Activated naive CD8-positive, alpha-beta T cell treated with anti-CD3 and anti-CD28 coated beads, Interleukin-2, amount 10 ng/mL, durations not matched to agents 7 days and 5 days (primary cell): ENCODE measurements at regions not wholly inside any gene's neighbourhood (a gene's known extent, or its start where the extent isn't known, plus 50 kb on each side); places are given as distances from the start of the nearest gene placed in this dataset.

ENCODE experiments used
- ATAC-seq: fragments of 150-1000 bp; cut with Tn5 transposase; one replicate; pipeline ENCODE4 v1.10.0; 2021; ENCODE audit warnings: low read depth, moderate library complexity
- POLR2A ChIA-PET: fragments of 350-600 bp; sonication (Branson Sonifier 250); formaldehyde crosslinking; loops from one replicate; lab custom pipeline; 2021; ENCODE audit warnings: antibody characterized with exemption; lab: Charles Lee
- DNase-seq: peaks from one replicate; pipeline ENCODE4 v3.0.0; 2021
- H3K27ac Mint-ChIP-seq: one replicate; pipeline ENCODE4 v1.8.0; 2022; ENCODE audit warnings: mild to moderate bottlenecking, mixed read lengths
- H3K27me3 Mint-ChIP-seq: one replicate; pipeline ENCODE4 v1.8.0; 2022; ENCODE audit warnings: mild to moderate bottlenecking, moderate library complexity, mixed read lengths
- H3K36me3 Mint-ChIP-seq: one replicate; pipeline ENCODE4 v1.8.0; 2021; ENCODE audit warnings: mild to moderate bottlenecking, mixed read lengths
- H3K4me1 Mint-ChIP-seq: one replicate; pipeline ENCODE4 v1.8.0; 2021; ENCODE audit warnings: mixed read lengths
- H3K4me3 Mint-ChIP-seq: one replicate; pipeline ENCODE4 v1.8.0; 2022; ENCODE audit warnings: mild to moderate bottlenecking, moderate library complexity, mixed read lengths
- H3K9me3 Mint-ChIP-seq: one replicate; pipeline ENCODE4 v1.8.0; 2021; ENCODE audit warnings: mixed read lengths

DNA sequence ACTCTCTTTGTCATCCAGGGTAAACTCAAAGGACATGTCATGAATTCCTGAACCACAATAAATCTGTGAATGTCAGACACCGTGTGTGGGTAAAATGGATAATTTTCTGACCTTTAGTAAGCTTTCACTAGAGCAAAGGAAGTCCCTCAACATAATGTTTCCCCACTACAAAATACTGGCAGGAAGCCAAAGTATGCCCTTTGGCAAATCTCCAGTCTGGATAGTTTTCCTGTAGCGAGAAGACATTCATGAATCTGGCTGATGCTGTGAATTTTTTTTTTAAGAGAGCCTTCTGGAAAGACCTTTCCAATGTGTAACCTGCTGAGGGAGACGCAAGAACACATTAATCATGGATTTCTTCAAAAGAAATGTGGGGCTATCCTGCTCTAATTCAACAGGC lies 389.6 kb upstream of the DDHD1 start:
- DNase-seq, result no peak
- H3K9me3 Mint-ChIP-seq, result no peaks in the 10 kb centered on the region
- H3K4me3 Mint-ChIP-seq, result no peak overlapping the region
- no peaks in the 10 kb centered on the region for H3K4me1 Mint-ChIP-seq
- H3K27ac Mint-ChIP-seq, result no peak overlapping the region
- POLR2A ChIA-PET, result no interaction called here
- no peak for ATAC-seq
- H3K36me3 Mint-ChIP-seq, result no peaks in the 10 kb centered on the region
- peaks cover 10% of the 10 kb centered on the region for H3K27me3 Mint-ChIP-seq

- Mint-ChIP-seq H3K27me3 (peaks cover 10% of the 10 kb centered on the region), H3K4me1 (no peaks in the 10 kb centered on the region), H3K9me3 (no peaks in the 10 kb centered on the region), H3K4me3 (no peak overlapping the region), H3K27ac (no peak overlapping the region), H3K36me3 (no peaks in the 10 kb centered on the region)
- POLR2A ChIA-PET, result no interaction called here
- ATAC-seq (no peak), DNase-seq (no peak)
Observed at GRCh38 chr14:53541411-53541810, 388.3 kb upstream of the DDHD1 start.

- DNase-seq (peak; percentile 57), ATAC-seq (no peak)
- Mint-ChIP-seq H3K4me1 (no peaks in the 10 kb centered on the region), H3K27ac (no peak overlapping the region), H3K9me3 (no peaks in the 10 kb centered on the region), H3K4me3 (no peak overlapping the region), H3K27me3 (peaks cover 6% of the 10 kb centered on the region), H3K36me3 (no peaks in the 10 kb centered on the region)
- POLR2A ChIA-PET, result no interaction called here
Observed at GRCh38 chr14:53539489-53540126, 386.5 kb upstream of the DDHD1 start.

DNA sequence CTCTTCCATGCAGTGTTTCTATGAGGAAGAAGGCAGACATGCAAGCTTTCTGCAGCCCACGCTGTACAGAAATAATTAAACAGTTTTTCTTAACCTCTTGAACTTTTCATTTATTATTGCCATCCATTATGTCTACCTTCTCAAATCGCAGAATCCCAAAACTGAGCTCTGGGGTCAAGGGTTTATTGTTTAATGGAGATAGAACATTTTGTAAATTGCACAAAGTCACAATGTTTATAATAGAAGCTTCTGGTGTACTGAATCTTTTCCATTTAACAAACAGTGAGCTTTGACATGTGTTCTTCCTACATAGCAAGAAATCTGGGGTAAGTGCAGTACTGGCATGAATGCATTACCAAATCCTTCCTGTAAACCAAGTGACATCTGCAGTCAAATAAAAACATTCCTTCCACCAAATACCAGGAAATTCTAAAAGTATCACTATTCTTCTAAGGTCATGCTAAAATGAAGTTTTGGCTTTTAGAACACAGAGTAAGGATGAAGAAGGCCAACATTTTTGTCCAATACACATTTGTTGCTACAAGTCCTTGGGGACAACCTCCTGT lies 385.3 kb upstream of the DDHD1 start:
- Mint-ChIP-seq H3K9me3 (no peaks in the 10 kb centered on the region), H3K4me1 (no peaks in the 10 kb centered on the region), H3K27ac (no peak overlapping the region), H3K36me3 (no peaks in the 10 kb centered on the region), H3K27me3 (peaks cover 6% of the 10 kb centered on the region), H3K4me3 (no peak overlapping the region)
- ATAC-seq (no peak), DNase-seq (no peak)
- POLR2A ChIA-PET, result no interaction called here

- Mint-ChIP-seq H3K27ac (no peak overlapping the region), H3K27me3 (peaks cover 5% of the 10 kb centered on the region), H3K4me1 (no peaks in the 10 kb centered on the region), H3K4me3 (no peak overlapping the region), H3K9me3 (no peaks in the 10 kb centered on the region), H3K36me3 (no peaks in the 10 kb centered on the region)
- ATAC-seq (no peak), DNase-seq (no peak)
- POLR2A ChIA-PET, result no interaction called here
Observed at GRCh38 chr14:53537422-53538315, 384.5 kb upstream of the DDHD1 start.

DNA sequence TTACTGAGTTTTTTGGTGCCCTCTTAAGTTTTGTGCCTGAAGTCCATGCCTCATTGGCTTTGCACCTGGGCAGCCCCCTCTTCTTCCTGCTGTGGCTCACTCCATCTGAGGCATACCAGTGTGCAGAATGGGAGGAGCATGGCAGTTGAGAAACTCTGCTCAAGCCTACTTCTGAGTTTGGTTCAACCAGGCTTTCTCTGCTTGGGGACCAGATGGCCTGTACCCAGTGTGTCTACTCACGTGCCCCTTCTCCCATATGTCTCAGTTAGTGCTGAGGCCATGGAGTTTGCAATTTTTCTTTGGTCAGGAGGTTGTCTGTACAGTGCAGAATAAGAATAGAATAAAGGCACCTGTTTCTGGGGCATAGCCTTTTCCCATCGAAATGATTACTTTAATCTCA lies 383.3 kb upstream of the DDHD1 start:
- ATAC-seq (no peak), DNase-seq (no peak)
- Mint-ChIP-seq H3K27me3 (peaks cover 5% of the 10 kb centered on the region), H3K27ac (no peak overlapping the region), H3K4me1 (no peaks in the 10 kb centered on the region), H3K4me3 (no peak overlapping the region), H3K9me3 (no peaks in the 10 kb centered on the region), H3K36me3 (no peaks in the 10 kb centered on the region)
- POLR2A ChIA-PET, result no interaction called here

DNA sequence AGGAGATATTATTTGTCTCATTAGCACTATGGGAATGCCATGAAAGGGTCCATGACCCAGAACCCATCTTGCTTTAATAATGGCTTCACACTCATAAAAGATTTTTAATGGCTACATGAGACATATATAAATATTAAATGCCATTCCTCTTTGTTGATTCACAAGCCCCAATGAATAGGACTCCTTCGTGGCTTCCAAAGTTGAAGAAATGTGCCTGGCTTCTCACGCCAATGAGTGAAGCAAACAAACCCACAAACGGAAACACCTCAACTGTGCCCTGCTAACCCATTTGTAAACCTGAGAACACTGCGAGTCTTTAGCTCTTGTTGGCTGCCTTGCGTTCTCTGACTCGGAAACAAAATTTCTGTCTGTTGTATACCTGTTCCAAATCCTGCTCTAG lies 381.7 kb upstream of the DDHD1 start:
- H3K4me1 Mint-ChIP-seq, result no peaks in the 10 kb centered on the region
- POLR2A ChIA-PET, result no interaction called here
- no peak overlapping the region for H3K27ac Mint-ChIP-seq
- peaks cover 2% of the 10 kb centered on the region for H3K27me3 Mint-ChIP-seq
- ATAC-seq, result no peak
- no peak for DNase-seq
- no peaks in the 10 kb centered on the region for H3K36me3 Mint-ChIP-seq
- no peaks in the 10 kb centered on the region for H3K9me3 Mint-ChIP-seq
- H3K4me3 Mint-ChIP-seq, result no peak overlapping the region

- ATAC-seq, result no peak
- Mint-ChIP-seq H3K4me3 (no peak overlapping the region), H3K27ac (no peak overlapping the region), H3K36me3 (no peaks in the 10 kb centered on the region), H3K9me3 (no peaks in the 10 kb centered on the region), H3K27me3 (no peaks in the 10 kb centered on the region), H3K4me1 (no peaks in the 10 kb centered on the region)
- DNase-seq, result no peak
- POLR2A ChIA-PET, result no interaction called here
Observed at GRCh38 chr14:53533384-53533970, 380.4 kb upstream of the DDHD1 start.

- no peaks in the 10 kb centered on the region for H3K27me3 Mint-ChIP-seq
- H3K4me1 Mint-ChIP-seq, result no peaks in the 10 kb centered on the region
- H3K4me3 Mint-ChIP-seq, result no peak overlapping the region
- no peak overlapping the region for H3K27ac Mint-ChIP-seq
- POLR2A ChIA-PET, result no interaction called here
- H3K9me3 Mint-ChIP-seq, result no peaks in the 10 kb centered on the region
- no peaks in the 10 kb centered on the region for H3K36me3 Mint-ChIP-seq
- DNase-seq (no peak), ATAC-seq (no peak)
Observed at GRCh38 chr14:53532853-53533252, 379.7 kb upstream of the DDHD1 start.

DNA sequence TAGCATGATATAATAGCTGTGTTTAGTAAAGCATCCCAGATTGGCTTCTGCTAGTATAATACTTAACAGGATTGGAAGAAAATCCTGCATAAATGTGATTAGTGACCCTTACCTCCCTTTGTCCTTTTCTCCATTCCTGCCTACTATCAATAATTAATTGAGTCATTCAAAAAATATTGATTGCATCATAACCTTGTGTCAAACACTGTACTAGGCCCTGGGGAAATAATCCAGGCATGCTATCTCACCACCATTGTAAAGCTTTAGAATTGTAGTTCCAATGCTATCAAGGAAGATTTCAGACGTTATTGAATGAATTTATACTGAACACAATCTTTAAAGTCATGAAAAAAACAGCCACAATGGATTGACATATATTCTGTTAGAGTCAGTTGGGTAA lies 378.6 kb upstream of the DDHD1 start:
- POLR2A ChIA-PET, result no interaction called here
- no peaks in the 10 kb centered on the region for H3K27me3 Mint-ChIP-seq
- no peak for ATAC-seq
- H3K4me3 Mint-ChIP-seq, result no peak overlapping the region
- DNase-seq, result no peak
- H3K9me3 Mint-ChIP-seq, result no peaks in the 10 kb centered on the region
- H3K4me1 Mint-ChIP-seq, result no peaks in the 10 kb centered on the region
- no peaks in the 10 kb centered on the region for H3K36me3 Mint-ChIP-seq
- no peak overlapping the region for H3K27ac Mint-ChIP-seq

DNA sequence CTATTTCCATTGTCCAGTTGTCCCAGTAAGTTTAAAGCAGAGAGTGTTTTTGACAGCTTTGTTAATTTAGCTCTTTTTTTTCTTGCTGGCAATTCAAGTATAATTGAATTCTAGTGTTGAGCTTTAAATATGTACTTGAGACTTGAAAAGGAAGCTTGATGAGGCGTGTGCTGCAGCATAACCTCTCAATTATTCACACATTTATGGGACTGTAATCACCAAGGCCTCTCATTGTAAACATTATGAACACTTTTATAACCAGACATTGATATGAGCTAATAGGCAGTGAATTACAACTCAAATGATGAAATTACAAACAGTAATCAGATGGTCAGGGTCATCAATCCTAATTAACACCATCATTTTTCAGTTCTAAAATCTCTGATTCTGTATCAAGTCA lies 378.0 kb upstream of the DDHD1 start:
- POLR2A ChIA-PET, result no interaction called here
- no peaks in the 10 kb centered on the region for H3K4me1 Mint-ChIP-seq
- DNase-seq (no peak), ATAC-seq (no peak)
- H3K36me3 Mint-ChIP-seq, result no peaks in the 10 kb centered on the region
- H3K27me3 Mint-ChIP-seq, result no peaks in the 10 kb centered on the region
- H3K27ac Mint-ChIP-seq, result no peak overlapping the region
- H3K9me3 Mint-ChIP-seq, result no peaks in the 10 kb centered on the region
- H3K4me3 Mint-ChIP-seq, result no peak overlapping the region

GRCh38 chr14:53529519-53529918 lies 376.4 kb upstream of the DDHD1 start:
- Mint-ChIP-seq H3K27me3 (no peaks in the 10 kb centered on the region), H3K4me1 (no peaks in the 10 kb centered on the region), H3K36me3 (no peaks in the 10 kb centered on the region), H3K4me3 (no peak overlapping the region), H3K9me3 (no peaks in the 10 kb centered on the region), H3K27ac (no peak overlapping the region)
- POLR2A ChIA-PET, result no interaction called here
- ATAC-seq (no peak), DNase-seq (no peak)

GRCh38 chr14:53528185-53528671 lies 375.1 kb upstream of the DDHD1 start:
- no peak overlapping the region for H3K27ac Mint-ChIP-seq

More at GRCh38 chr14:53528185-53528671, 375.1 kb upstream of the DDHD1 start:
- ATAC-seq (no peak), DNase-seq (no peak)
- POLR2A ChIA-PET, result no interaction called here
- Mint-ChIP-seq H3K4me3 (no peak overlapping the region), H3K4me1 (no peaks in the 10 kb centered on the region), H3K9me3 (no peaks in the 10 kb centered on the region), H3K27me3 (no peaks in the 10 kb centered on the region), H3K36me3 (no peaks in the 10 kb centered on the region)
